ENCODE measurements at regions not wholly inside any gene's neighbourhood (a gene's known extent, or its start where the extent isn't known, plus 50 kb on each side); places are given as distances from the start of the nearest gene placed in this dataset.

- no peak for TF ChIP-seq CTCF (IDR thresholded peaks at IDR 0.05)
- no peak for TF ChIP-seq POLR2A (IDR thresholded peaks at IDR 0.05)
Measured at GRCh38 chr6:105489216-105489530, 86.3 kb upstream of the PREP start.

Measured in thyroid gland (tissue), 4 donors.